Fibroblast of skin of left biceps (primary cell): ENCODE measurements at regions not wholly inside any gene's neighbourhood (a gene's known extent, or its start where the extent isn't known, plus 50 kb on each side); places are given as distances from the start of the nearest gene placed in this dataset.

Experiments
- DNase-seq, 2 experiments: peaks; one replicate each; pipeline ENCODE4 v3.0.0-alpha.2; 2013; ENCODE audit warnings: low read depth in 2 of 2

- DNase-seq, result no peak
Observed at GRCh38 chr3:189500798-189501495, 130.2 kb upstream of the TP63 start.

- DNase-seq, result no peak
Observed at GRCh38 chr3:189502256-189502655, 128.9 kb upstream of the TP63 start.

- DNase-seq, result no peak
Observed at GRCh38 chr3:189502676-189503257, 128.4 kb upstream of the TP63 start.

- no peak for DNase-seq
Observed at GRCh38 chr3:189507856-189508255, 123.3 kb upstream of the TP63 start.

GRCh38 chr3:189508784-189509501 lies 122.2 kb upstream of the TP63 start:
- no peak for DNase-seq

- DNase-seq, result no peak
Observed at GRCh38 chr3:189512039-189512438, 119.2 kb upstream of the TP63 start.

- DNase-seq, result no peak
Observed at GRCh38 chr3:189512821-189513220, 118.4 kb upstream of the TP63 start.

- no peak for DNase-seq
Observed at GRCh38 chr3:189513281-189514117, 117.7 kb upstream of the TP63 start.

GRCh38 chr3:189516039-189516438 lies 115.2 kb upstream of the TP63 start:
- no peak for DNase-seq

GRCh38 chr3:189517981-189518380 lies 113.2 kb upstream of the TP63 start:
- DNase-seq, result no peak

- DNase-seq, result no peak
Observed at GRCh38 chr3:189519458-189519857, 111.7 kb upstream of the TP63 start.

GRCh38 chr3:189529468-189529867 lies 101.7 kb upstream of the TP63 start:
- no peak for DNase-seq

- no peak for DNase-seq
Observed at GRCh38 chr3:189529889-189530471, 101.2 kb upstream of the TP63 start.

GRCh38 chr3:189530822-189531221 lies 100.4 kb upstream of the TP63 start:
- DNase-seq, result peak; percentile 36 to 37

GRCh38 chr3:189531271-189531670 lies 99.9 kb upstream of the TP63 start:
- DNase-seq, result no peak

GRCh38 chr3:189534531-189534930 lies 96.7 kb upstream of the TP63 start:
- no peak for DNase-seq

GRCh38 chr3:189537135-189537534 lies 94.1 kb upstream of the TP63 start:
- no peak for DNase-seq

- no peak for DNase-seq
Observed at GRCh38 chr3:189547448-189547847, 83.7 kb upstream of the TP63 start.

GRCh38 chr3:189548053-189548452 lies 83.1 kb upstream of the TP63 start:
- no peak for DNase-seq

- no peak for DNase-seq
Observed at GRCh38 chr3:189551007-189551406, 80.2 kb upstream of the TP63 start.

- DNase-seq, result no peak
Observed at GRCh38 chr3:189554868-189555557, 76.2 kb upstream of the TP63 start.
